ENCODE measurements at regions not wholly inside any gene's neighbourhood (a gene's known extent, or its start where the extent isn't known, plus 50 kb on each side); places are given as distances from the start of the nearest gene placed in this dataset.

DNA sequence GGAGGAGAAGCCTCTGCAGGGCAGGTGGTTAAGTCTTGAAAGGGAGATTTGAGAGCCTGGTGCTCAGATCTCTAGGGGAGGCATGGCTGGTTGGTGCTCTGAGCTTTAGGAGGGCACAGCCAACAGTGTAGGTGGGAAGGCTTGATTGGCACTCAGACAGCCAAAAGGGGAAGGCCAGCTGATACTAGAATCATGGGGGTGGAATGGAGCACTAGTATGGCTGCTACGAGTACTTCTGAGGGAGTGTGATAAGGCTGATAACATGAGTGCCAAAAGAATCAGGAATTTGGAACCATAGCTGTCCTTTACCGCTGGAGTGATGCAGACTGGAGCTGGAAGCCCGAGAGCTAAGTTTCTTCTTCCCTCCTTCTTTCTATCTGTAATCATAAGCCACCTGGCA lies 184.6 kb upstream of the TBC1D5 start:
- TF ChIP-seq, protein P1, sequence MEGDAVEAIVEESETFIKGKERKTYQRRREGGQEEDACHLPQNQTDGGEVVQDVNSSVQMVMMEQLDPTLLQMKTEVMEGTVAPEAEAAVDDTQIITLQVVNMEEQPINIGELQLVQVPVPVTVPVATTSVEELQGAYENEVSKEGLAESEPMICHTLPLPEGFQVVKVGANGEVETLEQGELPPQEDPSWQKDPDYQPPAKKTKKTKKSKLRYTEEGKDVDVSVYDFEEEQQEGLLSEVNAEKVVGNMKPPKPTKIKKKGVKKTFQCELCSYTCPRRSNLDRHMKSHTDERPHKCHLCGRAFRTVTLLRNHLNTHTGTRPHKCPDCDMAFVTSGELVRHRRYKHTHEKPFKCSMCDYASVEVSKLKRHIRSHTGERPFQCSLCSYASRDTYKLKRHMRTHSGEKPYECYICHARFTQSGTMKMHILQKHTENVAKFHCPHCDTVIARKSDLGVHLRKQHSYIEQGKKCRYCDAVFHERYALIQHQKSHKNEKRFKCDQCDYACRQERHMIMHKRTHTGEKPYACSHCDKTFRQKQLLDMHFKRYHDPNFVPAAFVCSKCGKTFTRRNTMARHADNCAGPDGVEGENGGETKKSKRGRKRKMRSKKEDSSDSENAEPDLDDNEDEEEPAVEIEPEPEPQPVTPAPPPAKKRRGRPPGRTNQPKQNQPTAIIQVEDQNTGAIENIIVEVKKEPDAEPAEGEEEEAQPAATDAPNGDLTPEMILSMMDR (IDR thresholded peaks at IDR 0.05; ENCODE audit: low read depth, low read length), result no peak
- Histone ChIP-seq H3K4me1 (ENCODE audit: low read depth) (no peaks in the 10 kb centered on the region), H3K27ac (no peak overlapping the region), H3K4me3 (no peak overlapping the region), H3K27me3 (no peaks in the 10 kb centered on the region), H3K36me3 (no peaks in the 10 kb centered on the region), H3K9me3 (ENCODE audit: low read depth) (no peaks in the 10 kb centered on the region)
- DNase-seq (ENCODE audit: low read depth in 1 of 2, low spot score in 1 of 2), result no peak

DNA sequence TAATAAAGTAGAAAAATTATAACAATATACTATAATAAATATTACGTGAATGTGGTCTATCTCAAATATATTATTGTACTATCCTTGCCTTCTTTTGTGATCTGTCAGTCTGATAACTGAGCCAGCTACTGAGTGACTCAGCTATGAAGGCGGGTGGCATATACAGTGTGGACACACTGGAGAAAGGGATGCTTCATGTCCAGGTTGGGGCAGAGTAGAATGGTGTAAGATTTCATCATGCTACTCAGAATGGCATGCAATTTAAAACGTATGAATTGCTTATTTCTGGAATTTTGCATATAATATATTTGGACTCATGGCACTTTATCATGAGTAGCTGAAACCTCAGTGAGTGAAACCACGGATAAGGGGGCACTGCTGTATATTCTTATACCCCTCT lies 172.9 kb upstream of the TBC1D5 start:
- no peaks in the 10 kb centered on the region for H3K36me3 ChIP-seq
- TF ChIP-seq, protein P1 (IDR thresholded peaks at IDR 0.05; ENCODE audit: low read depth, low read length), result no peak
- no peaks in the 10 kb centered on the region for H3K9me3 ChIP-seq (ENCODE audit: low read depth)
- no peaks in the 10 kb centered on the region for H3K4me1 ChIP-seq (ENCODE audit: low read depth)
- H3K27ac ChIP-seq, result no peak overlapping the region
- no peaks in the 10 kb centered on the region for H3K27me3 ChIP-seq
- H3K4me3 ChIP-seq, result no peak overlapping the region
- no peak for DNase-seq (ENCODE audit: low read depth in 1 of 2, low spot score in 1 of 2)

DNA sequence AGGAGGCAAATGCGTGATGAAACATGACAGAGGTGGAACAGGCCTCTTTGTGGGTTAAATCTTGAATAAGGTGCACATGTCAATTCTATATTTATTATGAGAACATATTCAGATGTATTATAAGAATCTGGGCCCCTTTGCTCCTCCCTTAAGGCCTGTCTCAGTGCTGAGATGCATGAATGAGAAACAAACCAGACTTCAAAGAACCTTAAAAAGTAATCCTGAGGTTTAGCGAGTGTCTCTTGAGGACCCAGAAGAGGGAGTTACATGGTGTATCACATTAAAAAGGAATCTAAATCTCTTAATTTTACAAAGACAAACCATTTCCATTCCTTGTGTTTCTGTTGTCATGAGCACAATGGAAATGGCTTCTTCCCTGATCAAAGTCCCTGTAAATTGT lies 170.9 kb upstream of the TBC1D5 start:
- TF ChIP-seq, protein P1 (IDR thresholded peaks at IDR 0.05; ENCODE audit: low read depth, low read length), result no peak
- Histone ChIP-seq H3K27ac (no peak overlapping the region), H3K27me3 (no peaks in the 10 kb centered on the region), H3K36me3 (no peaks in the 10 kb centered on the region), H3K9me3 (ENCODE audit: low read depth) (no peaks in the 10 kb centered on the region), H3K4me1 (ENCODE audit: low read depth) (no peaks in the 10 kb centered on the region), H3K4me3 (no peak overlapping the region)
- DNase-seq (ENCODE audit: low read depth in 1 of 2, low spot score in 1 of 2), result no peak

DNA sequence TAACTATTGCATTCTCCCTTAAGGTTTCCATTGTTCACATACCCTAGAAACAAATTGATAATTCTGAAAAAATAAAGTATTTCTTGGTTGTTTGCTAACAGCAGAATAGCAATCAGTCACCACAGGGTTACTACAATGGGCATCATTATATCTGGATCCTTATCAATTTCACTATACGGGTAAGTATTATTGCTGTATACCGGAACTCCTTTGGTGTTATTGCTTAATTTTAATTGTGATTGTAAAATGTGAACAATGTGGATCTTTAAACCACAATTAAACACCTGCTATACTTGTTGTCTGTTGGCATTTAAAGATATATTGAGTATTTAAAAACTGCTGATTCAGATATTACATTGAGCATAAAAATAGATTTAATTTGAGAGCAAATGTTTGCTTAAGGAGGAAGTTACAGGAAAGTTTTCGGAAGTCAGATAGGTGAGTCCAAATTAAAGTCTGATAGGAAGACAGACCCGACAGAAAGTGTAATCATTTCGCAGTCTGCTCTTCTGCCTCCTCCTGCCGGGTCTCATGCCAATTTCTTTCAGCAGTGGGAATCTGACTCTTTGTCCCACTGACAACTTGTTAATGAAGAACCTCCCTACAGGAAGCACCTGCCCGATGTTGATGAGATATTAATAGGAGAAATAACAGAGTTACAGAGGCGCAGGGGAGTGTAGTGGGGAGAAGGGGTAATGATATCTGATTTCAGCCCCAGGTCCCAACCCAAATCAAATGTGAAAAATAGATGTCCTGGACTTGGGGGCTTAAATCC lies 169.7 kb upstream of the TBC1D5 start:
- Histone ChIP-seq H3K4me3 (no peak overlapping the region), H3K9me3 (ENCODE audit: low read depth) (no peaks in the 10 kb centered on the region), H3K27me3 (no peaks in the 10 kb centered on the region), H3K4me1 (ENCODE audit: low read depth) (no peaks in the 10 kb centered on the region), H3K36me3 (no peaks in the 10 kb centered on the region), H3K27ac (no peak overlapping the region)
- no peak for DNase-seq (ENCODE audit: low read depth in 1 of 2, low spot score in 1 of 2)
- TF ChIP-seq, protein P1 (IDR thresholded peaks at IDR 0.05; ENCODE audit: low read depth, low read length), result no peak

DNA sequence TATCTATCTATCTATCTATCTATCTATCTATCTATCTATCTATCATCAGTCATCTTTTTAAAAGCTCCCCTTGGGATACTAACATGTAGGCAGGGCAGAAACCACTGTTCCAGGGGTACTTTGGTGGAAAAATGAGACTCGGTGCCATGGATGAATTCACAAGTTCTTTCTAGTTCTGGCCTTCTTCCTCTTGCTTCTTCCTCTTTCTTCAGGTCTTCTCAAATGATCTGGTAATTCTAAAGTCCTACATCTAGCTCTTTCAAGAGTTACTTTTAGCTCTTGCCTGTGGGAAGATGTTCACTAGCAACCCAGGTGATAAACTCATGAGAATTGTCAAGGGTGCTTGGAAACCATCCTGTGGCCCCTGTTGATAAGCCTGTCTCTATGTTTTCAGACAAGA lies 168.5 kb upstream of the TBC1D5 start:
- Histone ChIP-seq H3K4me1 (ENCODE audit: low read depth) (no peaks in the 10 kb centered on the region), H3K36me3 (no peaks in the 10 kb centered on the region), H3K27ac (no peak overlapping the region), H3K9me3 (ENCODE audit: low read depth) (no peaks in the 10 kb centered on the region), H3K27me3 (no peaks in the 10 kb centered on the region), H3K4me3 (no peak overlapping the region)
- TF ChIP-seq, protein P1 (IDR thresholded peaks at IDR 0.05; ENCODE audit: low read depth, low read length), result no peak
- DNase-seq (ENCODE audit: low read depth in 1 of 2, low spot score in 1 of 2), result no peak

All from cardiac muscle cell (in vitro differentiated cells and primary cell).